WTC11 (cell line): ENCODE measurements at regions not wholly inside any gene's neighbourhood (a gene's known extent, or its start where the extent isn't known, plus 50 kb on each side); places are given as distances from the start of the nearest gene placed in this dataset.

Source experiments
- ATAC-seq: fragments of 200-7000 bp; cut with Tn5 transposase; 2 replicates; pipeline ENCODE4 v1.10.0; 2021; ENCODE audit warnings: mild to moderate bottlenecking, moderate library complexity
- CTCF ChIA-PET: fragments of 300-600 bp; sonication (Branson Sonifier 250); formaldehyde crosslinking; loops from one replicate; lab custom pipeline; 2021; ENCODE audit warnings: antibody characterized with exemption; lab: Charles Lee
- POLR2A ChIA-PET: fragments of 350-600 bp; sonication (Branson Sonifier 250); formaldehyde crosslinking; loops from one replicate; lab custom pipeline; 2021; ENCODE audit warnings: antibody characterized with exemption; lab: Charles Lee
- DNase-seq: peaks from one replicate; pipeline ENCODE4 v3.0.0; 2021; ENCODE audit warnings: low spot score
- H3K27ac Mint-ChIP-seq: 2 replicates; pipeline ENCODE4 v1.8.0; 2021; ENCODE audit warnings: mixed read lengths
- H3K27me3 Mint-ChIP-seq: 2 replicates; pipeline ENCODE4 v1.8.0; 2021; ENCODE audit warnings: low read depth, mild to moderate bottlenecking, moderate library complexity, mixed read lengths
- H3K36me3 Mint-ChIP-seq: 2 replicates; pipeline ENCODE4 v1.8.0; 2021; ENCODE audit warnings: mixed read lengths
- H3K4me1 Mint-ChIP-seq: 2 replicates; pipeline ENCODE4 v1.8.0; 2022; ENCODE audit warnings: mixed read lengths
- H3K4me3 Mint-ChIP-seq: 2 replicates; pipeline ENCODE4 v1.8.0; 2021; ENCODE audit warnings: mild to moderate bottlenecking, moderate library complexity, mixed read lengths
- H3K9me3 Mint-ChIP-seq: 2 replicates; pipeline ENCODE4 v1.8.0; 2021; ENCODE audit warnings: mixed read lengths
- FOXJ3 ChIP-seq: sonication (generic); formaldehyde crosslinking; IDR thresholded peaks from 2 replicates; pipeline ENCODE4 v1.9.0; 2021; ENCODE audit warnings: missing genetic modification reagents, mild to moderate bottlenecking, borderline replicate concordance
- HMGA2 ChIP-seq: fragments of 250-450 bp; sonication (Bioruptor Pico); IDR thresholded peaks from 2 replicates; pipeline ENCODE4 v1.4.0; 2021; ENCODE audit warnings: mild to moderate bottlenecking, moderate library complexity
- MYBL2 ChIP-seq: sonication (generic); formaldehyde crosslinking; IDR thresholded peaks from 2 replicates; pipeline ENCODE4 v1.8.1; 2023; ENCODE audit warnings: mild to moderate bottlenecking, moderate library complexity, missing genetic modification reagents
- NFE2L1 ChIP-seq: sonication (generic); formaldehyde crosslinking; IDR thresholded peaks from 2 replicates; pipeline ENCODE4 v1.8.1; 2023; ENCODE audit warnings: missing genetic modification reagents
- NR1H2 ChIP-seq: sonication (generic); formaldehyde crosslinking; IDR thresholded peaks from 2 replicates; pipeline ENCODE4 v1.9.0; 2021; ENCODE audit warnings: mild to moderate bottlenecking, moderate library complexity, missing genetic modification reagents
- NR2C2 ChIP-seq: sonication (generic); formaldehyde crosslinking; IDR thresholded peaks from 2 replicates; pipeline ENCODE4 v1.8.0; 2022; ENCODE audit warnings: mild to moderate bottlenecking, missing genetic modification reagents
- NR3C1 ChIP-seq: sonication (generic); formaldehyde crosslinking; conservative IDR thresholded peaks from 2 replicates; pipeline ENCODE4 v1.8.1; 2023; ENCODE audit warnings: low read depth, mild to moderate bottlenecking, missing genetic modification reagents
- RELA ChIP-seq: sonication (generic); formaldehyde crosslinking; IDR thresholded peaks from 2 replicates; pipeline ENCODE4 v1.8.1; 2022; ENCODE audit warnings: missing genetic modification reagents, mild to moderate bottlenecking, borderline replicate concordance
- RORB ChIP-seq: fragments of 250-450 bp; sonication (Bioruptor Pico); IDR thresholded peaks from 2 replicates; pipeline ENCODE4 v1.9.0; 2021; ENCODE audit warnings: mild to moderate bottlenecking
- TEAD4 ChIP-seq: sonication (generic); formaldehyde crosslinking; IDR thresholded peaks from 2 replicates; pipeline ENCODE4 v1.8.0; 2022; ENCODE audit warnings: mild to moderate bottlenecking, missing genetic modification reagents
- ZNF121 ChIP-seq: sonication (generic); formaldehyde crosslinking; IDR thresholded peaks from 2 replicates; pipeline ENCODE4 v1.8.0; 2023; ENCODE audit warnings: missing genetic modification reagents
- ZNF138 ChIP-seq: sonication (generic); formaldehyde crosslinking; conservative IDR thresholded peaks from 2 replicates; pipeline ENCODE4 v1.8.1; 2022; ENCODE audit warnings: mild to moderate bottlenecking, moderate library complexity, missing genetic modification reagents
- ZNF317 ChIP-seq: sonication (generic); formaldehyde crosslinking; IDR thresholded peaks from 2 replicates; pipeline ENCODE4 v1.8.1; 2023; ENCODE audit warnings: low read depth, mild to moderate bottlenecking, moderate library complexity, missing genetic modification reagents, borderline replicate concordance
- TF ChIP-seq, protein P1 (sequence below): sonication (generic); formaldehyde crosslinking; IDR thresholded peaks from 2 replicates; pipeline ENCODE4 v1.8.0; 2022; ENCODE audit warnings: missing genetic modification reagents
- TF ChIP-seq, protein P2 (sequence below): sonication (generic); formaldehyde crosslinking; IDR thresholded peaks from 2 replicates; pipeline ENCODE4 v1.8.0; 2022; ENCODE audit warnings: mild to moderate bottlenecking, missing genetic modification reagents
- TF ChIP-seq, protein P3 (sequence below): fragments of 250-450 bp; sonication (Bioruptor Pico); conservative IDR thresholded peaks from 2 replicates; pipeline ENCODE4 v1.9.0; 2021; ENCODE audit warnings: mild to moderate bottlenecking
- TF ChIP-seq, protein P4 (sequence below): sonication (generic); formaldehyde crosslinking; IDR thresholded peaks from 2 replicates; pipeline ENCODE4 v1.8.0; 2023; ENCODE audit warnings: missing genetic modification reagents
- TF ChIP-seq, protein P5 (sequence below): sonication (generic); formaldehyde crosslinking; IDR thresholded peaks from 2 replicates; pipeline ENCODE4 v1.8.1; 2023; ENCODE audit warnings: mild to moderate bottlenecking, missing genetic modification reagents
- TF ChIP-seq, protein P6 (sequence below): fragments of 250-450 bp; sonication (Bioruptor Pico); IDR thresholded peaks from 2 replicates; pipeline ENCODE4 v1.9.0; 2021; ENCODE audit warnings: moderate library complexity, mild to moderate bottlenecking, inconsistent platforms, borderline replicate concordance

DNA sequence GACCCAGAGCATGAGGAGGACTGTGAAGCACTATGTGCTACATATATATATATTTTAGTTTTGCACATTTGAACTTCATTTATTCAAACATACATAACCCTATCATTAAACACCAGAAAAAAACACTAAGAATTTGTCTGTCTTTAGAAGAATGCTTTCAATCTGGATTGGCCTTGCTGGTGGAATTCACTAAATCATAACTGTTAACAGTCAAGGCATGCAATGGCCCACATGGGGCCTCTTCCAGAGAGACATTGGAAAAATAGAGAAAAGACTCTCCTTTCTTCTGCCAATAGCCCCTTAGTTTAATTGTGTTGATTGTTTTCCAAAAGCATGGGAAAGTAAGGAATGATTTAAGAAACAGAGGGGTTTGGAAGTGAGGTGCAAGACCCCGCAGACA, 77.9 kb downstream of the MRPL32 start:
- TF ChIP-seq, protein P1, sequence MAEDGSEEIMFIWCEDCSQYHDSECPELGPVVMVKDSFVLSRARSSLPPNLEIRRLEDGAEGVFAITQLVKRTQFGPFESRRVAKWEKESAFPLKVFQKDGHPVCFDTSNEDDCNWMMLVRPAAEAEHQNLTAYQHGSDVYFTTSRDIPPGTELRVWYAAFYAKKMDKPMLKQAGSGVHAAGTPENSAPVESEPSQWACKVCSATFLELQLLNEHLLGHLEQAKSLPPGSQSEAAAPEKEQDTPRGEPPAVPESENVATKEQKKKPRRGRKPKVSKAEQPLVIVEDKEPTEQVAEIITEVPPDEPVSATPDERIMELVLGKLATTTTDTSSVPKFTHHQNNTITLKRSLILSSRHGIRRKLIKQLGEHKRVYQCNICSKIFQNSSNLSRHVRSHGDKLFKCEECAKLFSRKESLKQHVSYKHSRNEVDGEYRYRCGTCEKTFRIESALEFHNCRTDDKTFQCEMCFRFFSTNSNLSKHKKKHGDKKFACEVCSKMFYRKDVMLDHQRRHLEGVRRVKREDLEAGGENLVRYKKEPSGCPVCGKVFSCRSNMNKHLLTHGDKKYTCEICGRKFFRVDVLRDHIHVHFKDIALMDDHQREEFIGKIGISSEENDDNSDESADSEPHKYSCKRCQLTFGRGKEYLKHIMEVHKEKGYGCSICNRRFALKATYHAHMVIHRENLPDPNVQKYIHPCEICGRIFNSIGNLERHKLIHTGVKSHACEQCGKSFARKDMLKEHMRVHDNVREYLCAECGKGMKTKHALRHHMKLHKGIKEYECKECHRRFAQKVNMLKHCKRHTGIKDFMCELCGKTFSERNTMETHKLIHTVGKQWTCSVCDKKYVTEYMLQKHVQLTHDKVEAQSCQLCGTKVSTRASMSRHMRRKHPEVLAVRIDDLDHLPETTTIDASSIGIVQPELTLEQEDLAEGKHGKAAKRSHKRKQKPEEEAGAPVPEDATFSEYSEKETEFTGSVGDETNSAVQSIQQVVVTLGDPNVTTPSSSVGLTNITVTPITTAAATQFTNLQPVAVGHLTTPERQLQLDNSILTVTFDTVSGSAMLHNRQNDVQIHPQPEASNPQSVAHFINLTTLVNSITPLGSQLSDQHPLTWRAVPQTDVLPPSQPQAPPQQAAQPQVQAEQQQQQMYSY (CRISPR knock-in tag), result no peak
- TF ChIP-seq, protein P2, sequence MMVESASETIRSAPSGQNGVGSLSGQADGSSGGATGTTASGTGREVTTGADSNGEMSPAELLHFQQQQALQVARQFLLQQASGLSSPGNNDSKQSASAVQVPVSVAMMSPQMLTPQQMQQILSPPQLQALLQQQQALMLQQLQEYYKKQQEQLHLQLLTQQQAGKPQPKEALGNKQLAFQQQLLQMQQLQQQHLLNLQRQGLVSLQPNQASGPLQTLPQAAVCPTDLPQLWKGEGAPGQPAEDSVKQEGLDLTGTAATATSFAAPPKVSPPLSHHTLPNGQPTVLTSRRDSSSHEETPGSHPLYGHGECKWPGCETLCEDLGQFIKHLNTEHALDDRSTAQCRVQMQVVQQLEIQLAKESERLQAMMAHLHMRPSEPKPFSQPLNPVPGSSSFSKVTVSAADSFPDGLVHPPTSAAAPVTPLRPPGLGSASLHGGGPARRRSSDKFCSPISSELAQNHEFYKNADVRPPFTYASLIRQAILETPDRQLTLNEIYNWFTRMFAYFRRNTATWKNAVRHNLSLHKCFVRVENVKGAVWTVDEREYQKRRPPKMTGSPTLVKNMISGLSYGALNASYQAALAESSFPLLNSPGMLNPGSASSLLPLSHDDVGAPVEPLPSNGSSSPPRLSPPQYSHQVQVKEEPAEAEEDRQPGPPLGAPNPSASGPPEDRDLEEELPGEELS (CRISPR knock-in tag), result no peak
- TF ChIP-seq ZNF317 (CRISPR knock-in tag) (no peak), NR1H2 (CRISPR knock-in tag) (no peak), ZNF121 (no peak), MYBL2 (CRISPR knock-in tag) (no peak), NR2C2 (CRISPR knock-in tag) (no peak), ZNF138 (CRISPR knock-in tag) (no peak), RELA (CRISPR knock-in tag) (no peak), RORB (CRISPR knock-in tag) (no peak), HMGA2 (CRISPR knock-in tag) (no peak)
- TF ChIP-seq, protein P3, sequence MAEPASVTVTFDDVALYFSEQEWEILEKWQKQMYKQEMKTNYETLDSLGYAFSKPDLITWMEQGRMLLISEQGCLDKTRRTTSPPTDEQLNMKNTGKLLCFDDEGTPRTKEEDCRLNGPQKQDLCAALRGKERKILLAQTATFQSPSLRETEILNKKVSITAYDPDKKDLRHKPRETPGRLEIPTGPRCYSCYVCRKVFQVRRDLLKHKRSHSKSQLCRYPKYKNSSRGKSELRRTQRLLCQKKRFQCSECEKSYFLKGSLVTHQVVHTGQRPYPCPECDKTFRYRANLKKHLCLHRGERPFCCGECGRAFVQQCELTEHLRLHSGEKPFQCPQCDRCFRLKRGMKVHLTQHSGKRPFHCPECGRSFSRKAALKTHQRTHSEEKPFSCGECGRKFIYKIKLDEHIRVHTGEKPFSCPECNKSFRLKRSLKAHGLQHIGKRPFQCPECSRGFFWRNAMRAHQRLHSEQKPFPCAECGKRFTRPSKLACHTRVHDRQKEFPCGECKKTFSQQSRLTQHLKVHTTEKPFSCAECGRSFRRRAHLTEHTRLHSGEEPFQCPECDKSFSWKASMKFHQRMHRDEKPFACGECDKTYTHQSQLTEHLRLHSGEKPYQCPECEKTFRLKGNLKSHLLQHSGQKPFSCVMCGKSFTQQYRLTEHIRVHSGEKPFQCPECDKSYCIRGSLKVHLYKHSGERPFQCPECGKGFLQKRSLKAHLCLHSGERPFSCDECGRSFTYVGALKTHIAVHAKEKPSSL, result no peak
- TF ChIP-seq, protein P4, sequence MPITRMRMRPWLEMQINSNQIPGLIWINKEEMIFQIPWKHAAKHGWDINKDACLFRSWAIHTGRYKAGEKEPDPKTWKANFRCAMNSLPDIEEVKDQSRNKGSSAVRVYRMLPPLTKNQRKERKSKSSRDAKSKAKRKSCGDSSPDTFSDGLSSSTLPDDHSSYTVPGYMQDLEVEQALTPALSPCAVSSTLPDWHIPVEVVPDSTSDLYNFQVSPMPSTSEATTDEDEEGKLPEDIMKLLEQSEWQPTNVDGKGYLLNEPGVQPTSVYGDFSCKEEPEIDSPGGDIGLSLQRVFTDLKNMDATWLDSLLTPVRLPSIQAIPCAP (CRISPR knock-in tag), result no peak
- TF ChIP-seq, protein P5, sequence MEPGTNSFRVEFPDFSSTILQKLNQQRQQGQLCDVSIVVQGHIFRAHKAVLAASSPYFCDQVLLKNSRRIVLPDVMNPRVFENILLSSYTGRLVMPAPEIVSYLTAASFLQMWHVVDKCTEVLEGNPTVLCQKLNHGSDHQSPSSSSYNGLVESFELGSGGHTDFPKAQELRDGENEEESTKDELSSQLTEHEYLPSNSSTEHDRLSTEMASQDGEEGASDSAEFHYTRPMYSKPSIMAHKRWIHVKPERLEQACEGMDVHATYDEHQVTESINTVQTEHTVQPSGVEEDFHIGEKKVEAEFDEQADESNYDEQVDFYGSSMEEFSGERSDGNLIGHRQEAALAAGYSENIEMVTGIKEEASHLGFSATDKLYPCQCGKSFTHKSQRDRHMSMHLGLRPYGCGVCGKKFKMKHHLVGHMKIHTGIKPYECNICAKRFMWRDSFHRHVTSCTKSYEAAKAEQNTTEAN, result no peak
- Mint-ChIP-seq H3K27me3 (no peaks in the 10 kb centered on the region; the same call in 1 of the 2 replicates), H3K4me3 (no peak overlapping the region), H3K4me1 (peaks cover 19% of the 10 kb centered on the region), H3K36me3 (0 out of 2 replicates have a peak, but pooled peaks cover 3% of the 10 kb centered on the region), H3K9me3 (peaks cover 10% of the 10 kb centered on the region), H3K27ac (no peak overlapping the region)
- DNase-seq (no peak), ATAC-seq (no peak)
- ChIA-PET CTCF (no interaction called here), POLR2A (no interaction called here)

DNA sequence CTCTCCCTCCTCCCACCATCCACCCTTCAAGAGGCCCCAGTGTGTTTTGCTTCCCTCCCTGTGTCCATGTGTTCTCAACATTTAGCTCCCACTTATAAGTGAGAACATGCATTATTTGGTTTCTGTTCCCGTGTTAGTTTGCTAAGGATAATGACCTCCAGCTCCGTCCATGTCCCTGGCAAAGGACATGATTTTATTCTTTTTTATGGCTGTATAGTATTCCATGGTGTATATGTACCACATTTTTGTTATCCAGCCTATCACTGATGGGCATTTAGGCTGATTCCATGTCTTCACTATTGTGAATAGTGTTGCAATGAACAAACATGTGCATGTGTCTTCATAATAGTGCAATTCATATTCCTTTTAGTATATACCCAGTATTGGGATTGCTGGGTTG, 79.7 kb downstream of the MRPL32 start:
- ChIA-PET CTCF (interaction anchor here (1.6 kb wide), 1 partner anchor 71 kb away, joined by 4 read pairs; no protein-coding TSS in a partner anchor), POLR2A (no interaction called here)
- no peaks in the 10 kb centered on the region; the same call in 1 of the 2 replicates for H3K27me3 Mint-ChIP-seq
- TF ChIP-seq, protein P6, sequence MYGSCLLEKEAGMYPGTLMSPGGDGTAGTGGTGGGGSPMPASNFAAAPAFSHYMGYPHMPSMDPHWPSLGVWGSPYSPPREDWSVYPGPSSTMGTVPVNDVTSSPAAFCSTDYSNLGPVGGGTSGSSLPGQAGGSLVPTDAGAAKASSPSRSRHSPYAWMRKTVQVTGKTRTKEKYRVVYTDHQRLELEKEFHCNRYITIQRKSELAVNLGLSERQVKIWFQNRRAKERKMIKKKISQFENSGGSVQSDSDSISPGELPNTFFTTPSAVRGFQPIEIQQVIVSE (CRISPR knock-in tag), result no peak
- TF ChIP-seq NFE2L1 (CRISPR knock-in tag), result no peak
- TF ChIP-seq, protein P1 (CRISPR knock-in tag), result no peak
- no peak for TF ChIP-seq FOXJ3
- TF ChIP-seq TEAD4 (CRISPR knock-in tag), result no peak
- TF ChIP-seq RORB (CRISPR knock-in tag), result no peak
- no peak for TF ChIP-seq NR3C1 (CRISPR knock-in tag)
- no peak for TF ChIP-seq MYBL2 (CRISPR knock-in tag)

More for the DNA sequence above, 79.7 kb downstream of the MRPL32 start:
- DNase-seq, result no peak
- H3K27ac Mint-ChIP-seq, result no peak overlapping the region
- no peak for ATAC-seq
- H3K36me3 Mint-ChIP-seq, result 0 out of 2 replicates have a peak, but pooled peaks cover 3% of the 10 kb centered on the region
- no peak overlapping the region for H3K4me3 Mint-ChIP-seq
- H3K9me3 Mint-ChIP-seq, result peaks cover 10% of the 10 kb centered on the region
- H3K4me1 Mint-ChIP-seq, result peaks cover 9% of the 10 kb centered on the region; the same call in 1 of the 2 replicates
